ENCODE measurements at regions not wholly inside any gene's neighbourhood (a gene's known extent, or its start where the extent isn't known, plus 50 kb on each side); places are given as distances from the start of the nearest gene placed in this dataset.

DNA sequence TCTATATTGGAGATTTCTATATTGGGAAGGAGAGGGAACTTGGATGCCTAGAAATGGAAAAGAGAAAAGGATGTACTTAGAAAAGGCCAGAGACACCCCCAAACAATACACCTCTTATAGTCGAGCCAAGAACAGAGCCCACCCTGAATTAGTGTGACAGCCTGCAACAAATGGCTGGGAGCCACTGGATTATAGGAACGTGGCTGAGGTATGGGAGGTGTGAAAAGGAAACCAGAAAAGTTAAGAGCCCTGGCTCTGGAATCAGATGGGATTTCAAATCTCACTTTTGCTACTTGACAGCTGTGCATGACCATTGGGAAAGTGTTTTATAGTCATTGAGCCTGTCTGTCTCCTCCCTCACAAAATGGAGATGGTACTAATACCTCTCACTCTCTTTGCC lies 394.0 kb downstream of the ZNF521 start:
- no peak for TF ChIP-seq GATA2 (IDR thresholded peaks at IDR 0.05; ENCODE audit: low read depth, low read length)
- TF ChIP-seq GATA3 (IDR thresholded peaks at IDR 0.05; ENCODE audit: low read depth, low read length): no peak
